ENCODE measurements at regions not wholly inside any gene's neighbourhood (a gene's known extent, or its start where the extent isn't known, plus 50 kb on each side); places are given as distances from the start of the nearest gene placed in this dataset.

GRCh38 chr5:116389601-116390000, 185.0 kb downstream of the SEMA6A start:
- DNase-seq (ENCODE audit: low read depth) = no peak

- DNase-seq (ENCODE audit: low read depth) = no peak
Observed at GRCh38 chr5:116388564-116389258, 185.9 kb downstream of the SEMA6A start.

GRCh38 chr5:116387738-116388137, 186.9 kb downstream of the SEMA6A start:
- no peak for DNase-seq (ENCODE audit: low read depth)

- no peak for DNase-seq (ENCODE audit: low read depth)
Observed at GRCh38 chr5:116386633-116387032, 188.0 kb downstream of the SEMA6A start.

- DNase-seq (ENCODE audit: low read depth) = no peak
Observed at GRCh38 chr5:116382874-116383266, 191.8 kb downstream of the SEMA6A start.

GRCh38 chr5:116382032-116382873, 192.4 kb downstream of the SEMA6A start:
- no peak for DNase-seq (ENCODE audit: low read depth)

GRCh38 chr5:116381201-116381600, 193.4 kb downstream of the SEMA6A start:
- no peak for DNase-seq (ENCODE audit: low read depth)

- DNase-seq (ENCODE audit: low read depth) = no peak
Observed at GRCh38 chr5:116380621-116381020, 194.0 kb downstream of the SEMA6A start.

GRCh38 chr5:116379306-116379705, 195.3 kb downstream of the SEMA6A start:
- no peak for DNase-seq (ENCODE audit: low read depth)

- DNase-seq (ENCODE audit: low read depth) = no peak
Observed at GRCh38 chr5:116378777-116379121, 195.9 kb downstream of the SEMA6A start.

GRCh38 chr5:116378007-116378776, 196.4 kb downstream of the SEMA6A start:
- DNase-seq (ENCODE audit: low read depth) = no peak

- no peak for DNase-seq (ENCODE audit: low read depth)
Observed at GRCh38 chr5:116377276-116378006, 197.2 kb downstream of the SEMA6A start.

- DNase-seq (ENCODE audit: low read depth) = no peak
Observed at GRCh38 chr5:116375926-116376325, 198.7 kb downstream of the SEMA6A start.

- no peak for DNase-seq (ENCODE audit: low read depth)
Observed at GRCh38 chr5:116374434-116374852, 200.2 kb downstream of the SEMA6A start.

GRCh38 chr5:116372931-116373597, 201.6 kb downstream of the SEMA6A start:
- no peak for DNase-seq (ENCODE audit: low read depth)

GRCh38 chr5:116371935-116372334, 202.7 kb downstream of the SEMA6A start:
- no peak for DNase-seq (ENCODE audit: low read depth)

GRCh38 chr5:116371431-116371830, 203.2 kb downstream of the SEMA6A start:
- DNase-seq (ENCODE audit: low read depth) = no peak

- no peak for DNase-seq (ENCODE audit: low read depth)
Observed at GRCh38 chr5:116370886-116371285, 203.7 kb downstream of the SEMA6A start.

- no peak for DNase-seq (ENCODE audit: low read depth)
Observed at GRCh38 chr5:116370149-116370548, 204.5 kb downstream of the SEMA6A start.

GRCh38 chr5:116365006-116365496, 209.6 kb downstream of the SEMA6A start:
- no peak for DNase-seq (ENCODE audit: low read depth)

- DNase-seq (ENCODE audit: low read depth) = no peak
Observed at GRCh38 chr5:116363780-116364179, 210.8 kb downstream of the SEMA6A start.
